GM18519 (cell line): ENCODE measurements at regions not wholly inside any gene's neighbourhood (a gene's known extent, or its start where the extent isn't known, plus 50 kb on each side); places are given as distances from the start of the nearest gene placed in this dataset.

Experiments
- ATAC-seq: cut with Tn5 transposase; IDR thresholded peaks from one replicate; pipeline ENCODE4 v1.9.1; 2021; ENCODE audit warnings: mild to moderate bottlenecking, moderate library complexity; ENCODE audit not compliant: unreplicated experiment, low FRiP score

- no peak for ATAC-seq
These were observed 302.1 kb downstream of the MAP2K6 start for GRCh38 chr17:69716556-69716955.

DNA sequence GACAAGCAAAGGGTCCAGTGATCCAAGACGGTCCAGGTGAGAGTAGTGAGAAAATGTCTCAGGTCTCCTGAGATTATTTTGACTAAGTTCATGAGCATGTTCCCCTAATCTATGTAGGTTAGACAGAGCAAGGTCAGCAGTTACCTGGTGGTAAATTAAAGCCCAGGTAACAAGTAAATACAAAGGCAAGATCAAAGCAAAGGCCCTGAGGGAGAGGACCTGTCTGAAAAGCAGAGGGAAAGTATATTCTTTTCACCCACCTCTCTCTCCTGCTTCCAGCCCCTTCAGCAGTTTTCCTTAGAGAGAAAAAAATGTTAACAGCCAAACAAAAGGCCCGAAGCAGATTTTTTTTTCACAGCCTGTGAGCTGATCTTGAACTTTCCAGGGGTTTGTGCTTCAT is 302.7 kb downstream of the MAP2K6 start:
- ATAC-seq = no peak

DNA sequence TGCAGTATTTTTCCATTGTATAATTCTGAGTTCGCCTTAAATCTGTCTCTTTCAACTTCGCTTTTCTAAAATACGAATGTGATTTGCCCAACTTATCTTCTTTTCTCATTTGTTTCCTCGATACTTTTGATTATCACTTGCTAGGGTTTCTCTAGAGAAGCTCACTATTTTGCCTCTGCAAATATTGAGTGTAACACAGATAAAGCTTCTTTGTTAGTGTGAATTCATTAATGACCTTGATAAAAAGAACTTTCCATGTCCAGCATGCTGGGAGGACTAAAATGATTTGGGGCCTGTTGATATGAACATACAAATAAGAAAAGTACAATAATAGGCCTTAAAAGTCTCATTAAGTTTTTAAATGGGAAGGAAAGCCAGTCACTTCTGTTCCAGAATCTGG is 303.3 kb downstream of the MAP2K6 start:
- no peak for ATAC-seq

DNA sequence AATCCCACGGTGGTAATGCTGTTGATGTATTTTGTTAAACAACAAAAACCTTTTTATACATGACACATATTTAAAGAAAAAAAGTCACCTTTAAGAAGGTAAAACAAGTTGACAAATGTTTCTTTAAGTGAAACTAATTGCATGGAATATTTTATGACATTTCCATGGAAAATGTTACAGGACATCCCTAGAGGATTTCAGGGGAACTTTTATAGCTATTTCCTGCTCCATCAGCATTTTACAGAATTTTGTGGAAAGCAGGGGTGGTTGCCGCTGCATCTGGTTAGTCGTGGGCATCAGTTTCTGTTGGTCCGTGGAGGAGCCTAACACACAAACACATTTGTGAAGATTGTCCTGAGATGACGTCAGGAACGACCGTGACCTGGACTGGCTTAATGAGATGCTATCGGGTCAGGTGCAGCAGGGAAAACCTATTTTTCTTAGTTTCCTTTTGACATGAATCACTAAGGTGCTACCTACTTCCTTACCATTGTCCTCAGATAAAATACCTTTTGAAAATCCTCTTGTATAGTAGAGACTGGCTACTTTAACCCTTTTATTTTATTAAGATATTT is 305.1 kb downstream of the MAP2K6 start:
- no peak for ATAC-seq

DNA sequence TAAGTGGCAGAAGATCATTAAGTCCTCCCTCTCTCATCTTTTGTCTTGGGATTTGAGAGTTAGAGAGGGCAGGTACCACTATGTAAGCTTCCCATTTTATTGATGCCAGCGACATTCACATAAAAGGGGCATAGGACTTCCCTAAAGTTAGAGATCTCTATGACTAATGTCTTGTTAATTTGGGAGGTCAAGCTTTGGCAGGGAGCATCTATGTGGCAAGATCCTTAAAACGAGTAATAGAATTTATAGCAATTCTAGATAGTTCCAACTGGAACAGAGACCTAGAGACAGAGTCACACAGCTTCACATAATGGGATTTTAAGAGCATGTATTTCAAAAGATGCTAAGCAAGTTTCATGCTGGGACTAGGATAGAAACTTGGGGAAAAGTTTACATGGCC is 308.0 kb downstream of the MAP2K6 start:
- ATAC-seq = no peak

DNA sequence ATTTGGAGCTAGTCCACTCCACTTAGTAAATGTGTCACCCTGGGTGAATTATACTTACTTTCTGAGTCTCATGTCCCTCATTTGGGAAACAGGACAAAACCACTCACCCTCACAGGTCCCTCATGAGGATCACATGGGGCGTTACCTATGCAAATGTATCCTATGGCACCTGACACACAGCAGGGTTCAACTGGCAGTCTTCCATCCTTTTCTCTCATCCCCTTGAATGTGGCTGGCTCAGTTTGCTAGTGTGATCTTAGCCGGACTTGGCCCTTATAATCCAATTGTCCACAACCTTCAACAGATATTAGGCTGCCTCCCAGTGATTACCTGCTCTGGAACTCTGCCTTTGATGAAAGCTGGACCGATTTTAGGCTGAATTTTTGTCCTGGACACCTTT is 308.8 kb downstream of the MAP2K6 start:
- ATAC-seq = no peak

- ATAC-seq = no peak
These were observed 309.2 kb downstream of the MAP2K6 start for GRCh38 chr17:69723741-69724140.

GRCh38 chr17:69724238-69724637 is 309.7 kb downstream of the MAP2K6 start:
- no peak for ATAC-seq

- ATAC-seq = no peak
These were observed 310.6 kb downstream of the MAP2K6 start for GRCh38 chr17:69725146-69725545.

GRCh38 chr17:69728816-69729215 is 314.3 kb downstream of the MAP2K6 start:
- ATAC-seq = no peak

- ATAC-seq = no peak
These were observed 315.4 kb downstream of the MAP2K6 start for GRCh38 chr17:69729944-69730343.

- no peak for ATAC-seq
These were observed 317.9 kb downstream of the MAP2K6 start for GRCh38 chr17:69732272-69732918.

GRCh38 chr17:69733171-69734012 is 318.9 kb downstream of the MAP2K6 start:
- ATAC-seq = no peak

- no peak for ATAC-seq
These were observed 320.2 kb downstream of the MAP2K6 start for GRCh38 chr17:69734656-69735055.

- no peak for ATAC-seq
These were observed 320.8 kb downstream of the MAP2K6 start for GRCh38 chr17:69735285-69735684.

DNA sequence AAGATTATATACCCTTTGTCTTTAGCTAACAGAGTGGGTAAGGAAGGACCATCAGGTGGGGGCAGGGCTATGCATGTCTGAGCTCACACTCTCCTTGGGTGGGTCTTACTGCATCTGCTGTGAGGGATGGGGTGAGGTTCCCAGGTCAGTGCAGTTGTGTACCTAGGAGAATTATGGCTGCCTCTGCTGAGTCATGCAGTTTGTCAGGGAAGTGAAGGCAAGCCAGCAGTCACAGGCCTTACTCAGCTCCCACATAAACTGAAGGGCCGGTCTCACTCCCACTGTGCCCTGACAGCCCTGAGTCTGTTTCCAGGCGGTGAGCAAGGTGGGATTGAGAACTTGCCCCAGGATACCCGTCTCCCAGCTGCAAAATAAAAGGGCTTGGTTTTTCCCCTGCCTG is 328.6 kb downstream of the MAP2K6 start:
- no peak for ATAC-seq

- ATAC-seq = no peak
These were observed 330.1 kb downstream of the MAP2K6 start for GRCh38 chr17:69744512-69745070.

GRCh38 chr17:69749911-69750310 is 325.1 kb upstream of the KCNJ16 start:
- no peak for ATAC-seq

- ATAC-seq = no peak
These were observed 317.2 kb upstream of the KCNJ16 start for GRCh38 chr17:69757688-69758430.

DNA sequence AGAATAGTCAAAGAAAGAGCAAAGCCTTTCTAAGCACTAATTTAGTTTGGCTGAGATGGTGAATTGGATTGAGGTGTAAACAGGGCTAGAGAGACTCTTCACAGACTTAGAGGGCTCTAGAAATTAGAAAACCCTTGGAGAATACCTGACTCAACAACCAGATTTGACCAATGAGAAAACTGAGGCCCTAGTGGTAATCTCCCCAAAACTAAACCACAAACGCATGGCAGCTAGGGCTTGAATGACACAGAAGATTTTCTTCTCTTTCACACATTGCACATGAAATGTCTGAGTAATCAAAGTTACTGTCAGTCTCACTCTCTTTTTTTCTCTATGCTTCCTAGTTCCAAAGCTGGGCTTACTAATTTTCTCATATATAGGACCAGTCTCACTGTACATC is 314.5 kb upstream of the KCNJ16 start:
- no peak for ATAC-seq

- ATAC-seq = no peak
These were observed 314.0 kb upstream of the KCNJ16 start for GRCh38 chr17:69761011-69761410.
